Rectal smooth muscle tissue (tissue), 1 donor: ENCODE measurements at regions not wholly inside any gene's neighbourhood (a gene's known extent, or its start where the extent isn't known, plus 50 kb on each side); places are given as distances from the start of the nearest gene placed in this dataset.

ENCODE experiments used
- H3K27ac ChIP-seq: one replicate; pipeline ENCODE4 v1.7.0; 2013; ENCODE audit warnings: low read depth, low read length, inconsistent platforms
- H3K27me3 ChIP-seq: one replicate; pipeline ENCODE4 v1.7.0; 2013; ENCODE audit warnings: low read length; ENCODE audit not compliant: control insufficient read depth, insufficient read depth
- H3K36me3 ChIP-seq: one replicate; pipeline ENCODE4 v1.7.0; 2013; ENCODE audit warnings: low read length; ENCODE audit not compliant: control insufficient read depth, insufficient read depth
- H3K4me1 ChIP-seq: one replicate; pipeline ENCODE4 v1.7.0; 2013; ENCODE audit warnings: low read length; ENCODE audit not compliant: control insufficient read depth, insufficient read depth
- H3K4me3 ChIP-seq: one replicate; pipeline ENCODE4 v1.7.0; 2013; ENCODE audit warnings: low read length
- H3K9ac ChIP-seq: one replicate; pipeline ENCODE4 v1.7.0; 2013; ENCODE audit warnings: low read length

GRCh38 chr7:15764010-15764409 lies 77.5 kb upstream of the MEOX2 start:
- no peaks in the 10 kb centered on the region for H3K4me1 ChIP-seq
- H3K36me3 ChIP-seq: no peaks in the 10 kb centered on the region
- no peak overlapping the region for H3K27ac ChIP-seq
- no peak overlapping the region for H3K4me3 ChIP-seq
- no peaks in the 10 kb centered on the region for H3K27me3 ChIP-seq
- H3K9ac ChIP-seq: no peak overlapping the region

DNA sequence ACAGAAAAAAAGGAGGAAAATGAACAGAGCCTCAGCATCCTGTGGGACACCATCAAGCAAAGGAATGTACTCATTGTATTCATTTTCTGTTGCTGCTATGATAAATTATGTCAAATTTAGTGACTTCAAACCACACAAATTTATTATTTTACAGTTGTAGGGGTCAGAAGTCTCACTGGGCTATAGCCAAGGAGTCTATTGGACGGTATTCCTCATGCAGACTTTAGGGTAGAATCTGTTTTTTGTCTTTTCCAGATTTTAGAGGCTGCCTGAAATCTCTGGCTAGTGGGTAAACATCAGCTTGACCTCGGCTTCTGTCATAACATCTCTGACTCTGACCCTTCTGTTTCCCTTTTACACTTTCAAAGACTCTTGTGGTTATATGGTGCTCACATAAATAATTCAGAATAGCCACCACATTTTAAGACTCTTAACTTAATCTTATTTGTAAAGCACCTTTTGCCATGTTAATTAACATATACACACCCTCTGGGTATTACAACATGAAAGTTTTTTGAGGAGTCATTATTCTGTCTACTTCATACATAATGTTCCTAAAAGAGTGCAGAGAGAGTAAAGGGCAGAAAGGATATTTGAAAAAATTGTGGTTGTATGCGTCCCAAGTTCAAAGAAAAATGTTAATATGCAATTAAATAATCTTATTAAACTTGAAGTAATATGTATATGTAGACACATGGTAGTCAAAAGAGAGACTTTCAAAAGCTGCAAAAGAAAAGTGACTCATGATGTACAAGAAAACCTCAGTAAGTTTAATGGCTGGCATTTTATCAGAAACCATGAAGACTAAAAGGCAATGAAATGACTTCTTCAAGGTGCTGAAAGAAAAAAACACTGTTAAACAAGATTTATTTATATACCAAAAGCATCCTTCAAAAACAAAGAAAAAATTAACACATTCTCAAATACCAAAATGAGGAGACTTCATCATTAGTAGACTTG lies 70.8 kb upstream of the MEOX2 start:
- peaks cover 6% of the 10 kb centered on the region for H3K4me1 ChIP-seq
- H3K27me3 ChIP-seq: no peaks in the 10 kb centered on the region
- H3K27ac ChIP-seq: no peak overlapping the region
- H3K36me3 ChIP-seq: no peaks in the 10 kb centered on the region
- no peak overlapping the region for H3K9ac ChIP-seq
- H3K4me3 ChIP-seq: no peak overlapping the region

DNA sequence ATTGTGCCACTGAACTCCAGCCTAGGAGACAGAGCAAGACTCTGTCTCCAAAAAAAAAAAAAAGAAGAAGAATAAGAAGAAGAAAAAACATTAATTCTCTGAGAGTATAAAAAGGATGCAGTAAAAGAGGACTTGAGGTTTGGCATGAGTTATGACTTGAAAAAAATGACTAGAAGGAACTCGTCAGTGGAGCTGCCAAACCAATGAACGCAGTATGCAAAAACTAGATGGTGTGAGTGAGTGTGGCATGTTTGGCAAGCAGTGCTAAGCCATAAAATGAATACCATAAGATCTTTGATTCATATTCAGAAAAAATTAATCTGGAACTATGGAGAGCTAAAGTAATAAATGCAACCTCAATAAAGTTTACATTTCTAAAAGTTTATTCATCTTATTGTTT lies 68.6 kb upstream of the MEOX2 start:
- no peak overlapping the region for H3K9ac ChIP-seq
- H3K4me3 ChIP-seq: no peak overlapping the region
- no peaks in the 10 kb centered on the region for H3K36me3 ChIP-seq
- H3K27ac ChIP-seq: no peak overlapping the region
- peaks cover 12% of the 10 kb centered on the region for H3K4me1 ChIP-seq
- H3K27me3 ChIP-seq: no peaks in the 10 kb centered on the region

GRCh38 chr7:15753887-15754579 lies 67.5 kb upstream of the MEOX2 start:
- Histone ChIP-seq H3K4me3 (no peak overlapping the region), H3K36me3 (no peaks in the 10 kb centered on the region), H3K4me1 (peaks cover 12% of the 10 kb centered on the region), H3K27ac (peak overlapping the region; percentile 37), H3K27me3 (no peaks in the 10 kb centered on the region), H3K9ac (no peak overlapping the region)

GRCh38 chr7:15752377-15752776 lies 65.9 kb upstream of the MEOX2 start:
- H3K4me3 ChIP-seq: no peak overlapping the region
- H3K36me3 ChIP-seq: no peaks in the 10 kb centered on the region
- no peak overlapping the region for H3K27ac ChIP-seq
- no peak overlapping the region for H3K9ac ChIP-seq
- H3K27me3 ChIP-seq: no peaks in the 10 kb centered on the region
- H3K4me1 ChIP-seq: peaks cover 19% of the 10 kb centered on the region

DNA sequence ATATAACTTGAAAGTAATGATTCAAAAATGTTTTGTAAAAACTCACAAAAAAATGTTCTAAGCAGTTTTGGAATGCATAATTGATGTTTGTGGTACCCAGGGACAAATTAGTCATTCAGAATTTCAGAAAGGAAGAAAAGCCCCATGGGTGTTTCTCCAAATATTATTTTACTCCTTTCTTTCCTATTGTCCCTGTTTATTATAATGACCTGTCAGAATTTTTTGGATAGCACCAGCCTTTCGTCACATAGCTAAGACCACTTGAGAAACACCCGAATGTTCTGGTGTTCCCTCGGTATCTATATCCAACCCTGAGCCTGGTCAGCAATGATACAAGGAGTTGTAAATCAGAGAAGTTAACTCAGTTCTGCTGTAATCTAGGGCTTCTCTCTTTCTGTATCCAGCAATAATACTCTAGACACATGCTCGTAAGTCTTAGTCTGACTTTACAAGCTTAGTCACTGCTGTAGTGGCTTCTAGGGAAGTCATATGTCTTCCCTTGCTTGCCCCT lies 64.8 kb upstream of the MEOX2 start:
- peaks cover 21% of the 10 kb centered on the region for H3K4me1 ChIP-seq
- H3K36me3 ChIP-seq: no peaks in the 10 kb centered on the region
- H3K27me3 ChIP-seq: no peaks in the 10 kb centered on the region
- H3K27ac ChIP-seq: peak overlapping the region; percentile 31
- no peak overlapping the region for H3K4me3 ChIP-seq
- H3K9ac ChIP-seq: no peak overlapping the region

DNA sequence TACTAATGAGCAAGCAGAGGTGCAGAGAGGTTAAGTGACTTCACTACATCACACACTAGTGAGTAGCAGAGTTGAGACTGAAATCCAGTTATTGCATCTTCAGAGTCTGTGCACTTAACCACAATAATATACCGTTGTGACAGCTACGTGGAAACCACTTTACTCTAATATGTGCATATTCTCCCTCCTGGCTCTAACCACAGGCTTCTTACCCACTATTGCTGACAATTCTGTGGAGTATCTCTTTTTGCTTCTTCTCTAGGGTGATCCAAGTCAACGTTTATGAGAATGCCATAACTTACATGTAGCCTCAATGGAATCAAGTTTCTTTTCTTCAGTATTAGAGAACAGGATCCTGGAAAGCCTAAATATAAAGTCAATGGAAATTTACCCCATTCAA lies 64.2 kb upstream of the MEOX2 start:
- H3K27ac ChIP-seq: no peak overlapping the region
- peaks cover 21% of the 10 kb centered on the region for H3K4me1 ChIP-seq
- H3K36me3 ChIP-seq: no peaks in the 10 kb centered on the region
- H3K9ac ChIP-seq: no peak overlapping the region
- H3K27me3 ChIP-seq: no peaks in the 10 kb centered on the region
- no peak overlapping the region for H3K4me3 ChIP-seq

DNA sequence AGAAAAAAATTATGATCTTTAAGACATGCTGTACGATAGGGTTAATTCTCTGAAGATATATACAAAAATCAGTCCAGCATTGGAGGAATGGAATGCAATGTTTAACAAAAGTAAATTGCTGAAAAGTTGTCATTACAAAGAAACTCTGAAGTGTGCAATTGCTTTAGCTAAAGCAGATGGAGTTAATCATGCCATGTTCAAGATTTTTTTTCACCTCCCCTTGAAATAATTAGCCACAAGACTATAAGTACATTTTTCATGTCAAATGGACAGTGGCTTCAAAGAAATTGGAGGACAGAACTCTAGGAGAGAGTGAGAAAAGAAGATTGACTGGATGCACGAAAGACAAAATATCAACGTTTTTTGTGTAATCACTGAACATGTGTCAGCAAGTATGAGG lies 63.1 kb upstream of the MEOX2 start:
- no peak overlapping the region for H3K27ac ChIP-seq
- H3K4me3 ChIP-seq: no peak overlapping the region
- no peak overlapping the region for H3K9ac ChIP-seq
- H3K4me1 ChIP-seq: peaks cover 18% of the 10 kb centered on the region
- H3K27me3 ChIP-seq: no peaks in the 10 kb centered on the region
- no peaks in the 10 kb centered on the region for H3K36me3 ChIP-seq

GRCh38 chr7:15747712-15748111 lies 61.2 kb upstream of the MEOX2 start:
- no peaks in the 10 kb centered on the region for H3K27me3 ChIP-seq
- no peaks in the 10 kb centered on the region for H3K36me3 ChIP-seq
- H3K9ac ChIP-seq: no peak overlapping the region
- no peak overlapping the region for H3K4me3 ChIP-seq
- peaks cover 18% of the 10 kb centered on the region for H3K4me1 ChIP-seq
- peak overlapping the region; percentile 22 for H3K27ac ChIP-seq

DNA sequence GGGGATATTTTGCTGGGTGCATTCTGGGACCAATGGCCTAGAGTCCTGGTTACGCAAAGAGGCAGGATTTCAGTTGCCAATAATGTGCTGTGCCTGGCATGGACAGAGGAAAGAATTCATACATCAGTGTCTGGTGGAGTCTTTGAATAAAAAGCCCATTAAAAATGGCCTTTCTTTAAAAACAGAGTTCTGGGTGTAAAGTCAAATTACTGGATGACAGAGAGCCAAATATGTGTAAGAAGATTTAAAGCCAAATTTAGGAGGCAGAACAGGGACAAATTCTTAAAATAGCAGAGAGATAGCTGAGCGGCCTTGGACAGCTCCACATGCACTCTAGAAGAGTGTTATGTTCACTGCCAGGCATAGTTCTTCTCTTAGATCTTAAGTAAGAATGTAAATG lies 60.8 kb upstream of the MEOX2 start:
- H3K9ac ChIP-seq: no peak overlapping the region
- H3K36me3 ChIP-seq: no peaks in the 10 kb centered on the region
- H3K4me3 ChIP-seq: no peak overlapping the region
- H3K27ac ChIP-seq: peak overlapping the region; percentile 22
- no peaks in the 10 kb centered on the region for H3K27me3 ChIP-seq
- peaks cover 18% of the 10 kb centered on the region for H3K4me1 ChIP-seq

DNA sequence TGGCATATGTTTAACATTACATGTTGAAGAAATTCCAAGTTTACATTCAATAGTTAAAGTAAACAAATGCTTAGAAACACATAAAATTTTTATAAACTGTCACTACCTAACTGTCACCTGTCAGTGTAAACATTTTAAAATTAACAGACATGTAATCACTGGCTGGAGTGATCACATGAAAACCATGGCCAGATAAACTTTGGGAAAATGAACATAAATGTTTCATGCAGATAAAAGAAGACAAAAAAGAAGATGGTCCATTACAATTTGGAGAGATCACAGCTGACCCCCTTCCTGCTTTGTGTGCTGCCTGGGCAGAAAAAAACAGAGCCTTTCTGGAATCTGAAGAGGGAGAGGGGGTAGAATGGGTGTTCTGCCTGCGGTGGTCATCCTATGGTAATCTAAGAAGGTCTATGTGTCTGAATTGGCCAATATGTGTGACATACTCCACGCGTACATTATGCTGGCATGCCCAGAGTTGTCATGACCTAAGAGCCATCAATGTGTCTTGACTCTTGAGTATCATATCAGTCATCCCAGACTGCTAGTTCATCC lies 57.5 kb upstream of the MEOX2 start:
- Histone ChIP-seq H3K36me3 (no peaks in the 10 kb centered on the region), H3K27ac (no peak overlapping the region), H3K9ac (no peak overlapping the region), H3K27me3 (no peaks in the 10 kb centered on the region), H3K4me3 (no peak overlapping the region), H3K4me1 (peaks cover 12% of the 10 kb centered on the region)

DNA sequence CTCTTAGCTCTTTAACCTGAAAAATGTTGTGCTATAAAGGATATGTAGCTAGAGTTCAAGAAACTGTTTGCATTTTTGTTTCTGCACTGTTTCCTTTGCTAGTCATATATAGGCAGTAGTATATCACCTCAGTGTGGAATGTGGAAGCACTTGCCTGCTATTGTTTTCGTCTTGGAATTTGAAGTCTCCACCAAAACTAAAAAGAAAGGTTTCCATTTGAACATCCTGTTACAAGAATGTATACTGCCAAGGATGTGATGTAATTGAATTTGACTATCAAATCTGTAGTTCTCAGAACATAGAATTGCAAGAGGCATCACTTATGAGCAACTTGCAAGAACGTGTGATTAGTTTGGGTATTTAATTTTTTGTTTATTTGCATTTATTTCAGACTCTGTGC lies 51.1 kb upstream of the MEOX2 start:
- Histone ChIP-seq H3K36me3 (no peaks in the 10 kb centered on the region), H3K4me3 (no peak overlapping the region), H3K9ac (no peak overlapping the region), H3K27ac (no peak overlapping the region), H3K4me1 (peaks cover 2% of the 10 kb centered on the region), H3K27me3 (no peaks in the 10 kb centered on the region)
